ENCODE measurements at regions not wholly inside any gene's neighbourhood (a gene's known extent, or its start where the extent isn't known, plus 50 kb on each side); places are given as distances from the start of the nearest gene placed in this dataset.

DNA sequence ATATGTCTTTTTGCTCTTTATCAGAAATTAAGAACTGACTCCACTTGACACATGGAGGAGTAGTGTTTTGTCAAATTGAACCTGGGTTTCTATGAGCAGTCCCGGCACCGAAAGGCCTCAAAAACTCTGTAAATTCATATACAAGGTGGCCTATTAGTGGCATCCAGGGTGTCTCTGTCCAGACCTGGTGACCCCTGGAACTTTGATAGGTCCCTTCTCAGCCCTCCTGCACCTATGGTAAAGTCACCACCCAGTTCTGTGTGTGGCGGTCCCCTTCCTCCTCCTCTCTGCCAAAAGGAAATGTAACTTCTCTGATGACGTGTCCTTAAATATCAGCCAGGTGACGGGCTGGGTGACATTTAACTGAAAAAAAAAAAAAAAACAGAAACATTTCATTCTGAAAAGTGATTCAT lies 204.0 kb upstream of the FOXN3 start:
- Histone ChIP-seq H3K4me3 (ENCODE audit: low read depth in 1 of 2, low read length in 1 of 2) (no peak overlapping the region), H3K27me3 (no peaks in the 10 kb centered on the region), H3K27ac (no peak overlapping the region), H3K36me3 (no peaks in the 10 kb centered on the region), H3K4me1 (ENCODE audit: control insufficient read depth in 1 of 2, insufficient read depth in 1 of 2, low read depth in 1 of 2, low read length in 1 of 2) (peaks cover 28 to 42% of the 10 kb centered on the region in 2 experiments), H3K9me3 (no peaks in the 10 kb centered on the region)
- TF ChIP-seq, protein P1, sequence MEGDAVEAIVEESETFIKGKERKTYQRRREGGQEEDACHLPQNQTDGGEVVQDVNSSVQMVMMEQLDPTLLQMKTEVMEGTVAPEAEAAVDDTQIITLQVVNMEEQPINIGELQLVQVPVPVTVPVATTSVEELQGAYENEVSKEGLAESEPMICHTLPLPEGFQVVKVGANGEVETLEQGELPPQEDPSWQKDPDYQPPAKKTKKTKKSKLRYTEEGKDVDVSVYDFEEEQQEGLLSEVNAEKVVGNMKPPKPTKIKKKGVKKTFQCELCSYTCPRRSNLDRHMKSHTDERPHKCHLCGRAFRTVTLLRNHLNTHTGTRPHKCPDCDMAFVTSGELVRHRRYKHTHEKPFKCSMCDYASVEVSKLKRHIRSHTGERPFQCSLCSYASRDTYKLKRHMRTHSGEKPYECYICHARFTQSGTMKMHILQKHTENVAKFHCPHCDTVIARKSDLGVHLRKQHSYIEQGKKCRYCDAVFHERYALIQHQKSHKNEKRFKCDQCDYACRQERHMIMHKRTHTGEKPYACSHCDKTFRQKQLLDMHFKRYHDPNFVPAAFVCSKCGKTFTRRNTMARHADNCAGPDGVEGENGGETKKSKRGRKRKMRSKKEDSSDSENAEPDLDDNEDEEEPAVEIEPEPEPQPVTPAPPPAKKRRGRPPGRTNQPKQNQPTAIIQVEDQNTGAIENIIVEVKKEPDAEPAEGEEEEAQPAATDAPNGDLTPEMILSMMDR (IDR thresholded peaks at IDR 0.05) = no peak

DNA sequence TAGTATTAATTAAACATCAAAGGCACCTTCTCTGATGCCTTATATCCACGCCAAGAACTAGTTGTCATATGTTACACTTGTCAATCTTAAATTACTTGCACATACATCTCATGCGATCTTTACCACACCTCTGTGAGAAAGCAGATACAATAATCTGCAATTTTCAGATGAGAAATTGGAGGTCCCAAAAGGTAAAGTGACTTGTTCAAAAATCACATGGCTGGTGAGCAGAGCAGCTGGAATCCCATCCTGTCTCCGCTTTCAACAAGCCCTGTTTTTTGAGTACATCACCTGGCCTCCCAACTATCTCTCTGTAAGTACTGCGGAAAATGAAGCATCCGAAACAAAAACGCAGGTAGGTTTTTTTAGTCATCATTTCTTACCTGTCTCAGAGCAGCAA lies 203.4 kb upstream of the FOXN3 start:
- TF ChIP-seq, protein P1 (IDR thresholded peaks at IDR 0.05) = no peak
- Histone ChIP-seq H3K9me3 (no peaks in the 10 kb centered on the region), H3K36me3 (no peaks in the 10 kb centered on the region), H3K4me3 (ENCODE audit: low read depth in 1 of 2, low read length in 1 of 2) (no peak overlapping the region), H3K4me1 (ENCODE audit: control insufficient read depth in 1 of 2, insufficient read depth in 1 of 2, low read depth in 1 of 2, low read length in 1 of 2) (peaks cover 32 to 42% of the 10 kb centered on the region in 2 experiments), H3K27me3 (no peaks in the 10 kb centered on the region), H3K27ac (no peak overlapping the region)

DNA sequence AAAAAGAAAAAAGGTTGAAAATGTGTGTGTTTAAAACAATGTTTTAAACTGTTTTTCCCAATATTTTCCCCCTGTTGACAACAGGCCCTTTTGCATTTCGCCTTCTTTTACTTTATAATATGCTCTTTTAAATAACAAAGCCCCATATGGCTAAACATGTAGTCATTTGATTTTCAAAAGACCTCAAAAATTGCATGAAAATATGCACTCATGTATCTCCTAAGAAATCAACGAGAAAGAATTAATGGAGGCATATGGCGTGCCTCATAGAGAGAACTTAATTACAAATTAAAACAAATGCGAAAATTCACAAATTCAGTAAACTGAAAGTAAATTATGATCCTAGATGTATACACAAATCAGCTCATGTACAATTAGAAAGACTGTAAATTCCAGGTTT lies 202.6 kb upstream of the FOXN3 start:
- Histone ChIP-seq H3K4me1 (ENCODE audit: control insufficient read depth in 1 of 2, insufficient read depth in 1 of 2, low read depth in 1 of 2, low read length in 1 of 2) (peaks cover 39 to 48% of the 10 kb centered on the region in 2 experiments), H3K4me3 (ENCODE audit: low read depth in 1 of 2, low read length in 1 of 2) (peak overlapping the region; percentile 65 to 78), H3K9me3 (no peaks in the 10 kb centered on the region), H3K27ac (peak overlapping the region; percentile 86), H3K36me3 (no peaks in the 10 kb centered on the region), H3K27me3 (no peaks in the 10 kb centered on the region)
- TF ChIP-seq, protein P1 (IDR thresholded peaks at IDR 0.05) = no peak

DNA sequence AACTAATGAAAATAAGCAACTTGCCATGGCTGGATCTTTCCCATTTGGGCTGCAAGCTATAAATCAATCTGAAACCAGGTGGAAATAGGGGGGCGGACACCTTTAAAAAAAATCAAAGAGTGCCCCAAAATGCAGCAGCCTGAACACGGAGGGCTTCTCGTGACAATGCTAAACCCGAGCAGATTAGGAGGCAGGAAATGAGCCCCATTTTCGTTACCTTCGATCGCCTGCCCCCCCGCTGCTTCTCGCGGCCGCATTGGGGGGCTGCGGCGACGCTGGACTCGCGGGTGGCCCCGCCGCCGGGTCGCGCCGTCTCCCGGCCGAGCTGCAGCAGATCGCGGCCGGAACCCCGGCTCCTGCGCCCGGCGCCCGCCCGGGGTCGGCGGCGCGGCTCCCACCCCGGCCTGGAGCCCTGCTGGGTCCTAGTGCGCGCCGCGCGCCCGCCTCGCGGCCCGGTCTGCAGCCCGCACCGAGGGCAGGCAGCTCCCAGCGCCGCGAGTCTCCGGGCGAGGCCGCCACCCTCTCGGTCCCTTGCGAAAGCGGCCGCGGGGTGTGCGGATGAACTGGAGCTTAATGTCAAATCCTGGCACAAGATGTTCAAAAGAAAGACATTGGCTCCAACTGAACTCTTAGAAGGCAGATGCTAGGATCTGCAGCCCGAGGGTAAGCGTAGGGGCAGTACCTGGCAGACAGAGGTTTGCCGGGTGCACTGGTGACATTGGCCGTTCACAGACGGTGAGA lies 201.9 kb upstream of the FOXN3 start:
- TF ChIP-seq, protein P1 (IDR thresholded peaks at IDR 0.05) = no peak
- Histone ChIP-seq H3K4me1 (ENCODE audit: control insufficient read depth in 1 of 2, insufficient read depth in 1 of 2, low read depth in 1 of 2, low read length in 1 of 2) (peaks cover 44 to 51% of the 10 kb centered on the region in 2 experiments), H3K9me3 (no peaks in the 10 kb centered on the region), H3K27ac (peak overlapping the region; percentile 86), H3K4me3 (ENCODE audit: low read depth in 1 of 2, low read length in 1 of 2) (peak overlapping the region; percentile 65 to 78), H3K36me3 (no peaks in the 10 kb centered on the region), H3K27me3 (no peaks in the 10 kb centered on the region)

DNA sequence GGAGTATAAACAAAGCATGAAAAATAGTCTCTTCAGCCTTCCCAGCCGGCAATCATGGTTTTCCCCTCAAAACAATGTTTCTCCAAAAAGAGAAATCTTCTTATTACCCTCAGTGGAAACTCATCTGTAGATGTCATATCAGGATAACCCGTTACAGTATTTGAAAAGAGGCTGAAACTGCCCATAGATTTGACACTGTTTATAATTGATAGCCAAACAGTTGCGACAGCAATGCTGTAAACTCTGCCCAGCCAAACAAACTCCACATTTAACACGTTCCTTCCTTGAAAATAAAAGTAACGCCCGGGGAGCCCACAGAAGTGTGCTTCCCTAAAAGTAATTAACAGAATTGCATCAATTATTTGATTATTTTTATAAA lies 201.3 kb upstream of the FOXN3 start:
- H3K27ac ChIP-seq = peak overlapping the region; percentile 86
- H3K27me3 ChIP-seq = no peaks in the 10 kb centered on the region
- peak overlapping the region; percentile 65 to 78 for H3K4me3 ChIP-seq (ENCODE audit: low read depth in 1 of 2, low read length in 1 of 2)
- H3K4me1 ChIP-seq (ENCODE audit: control insufficient read depth in 1 of 2, insufficient read depth in 1 of 2, low read depth in 1 of 2, low read length in 1 of 2) = peaks cover 44 to 51% of the 10 kb centered on the region in 2 experiments
- H3K9me3 ChIP-seq = no peaks in the 10 kb centered on the region
- TF ChIP-seq, protein P1 (IDR thresholded peaks at IDR 0.05) = no peak
- no peaks in the 10 kb centered on the region for H3K36me3 ChIP-seq

All from neutrophil (primary cell).